ENCODE measurements at regions not wholly inside any gene's neighbourhood (a gene's known extent, or its start where the extent isn't known, plus 50 kb on each side); places are given as distances from the start of the nearest gene placed in this dataset.

DNA sequence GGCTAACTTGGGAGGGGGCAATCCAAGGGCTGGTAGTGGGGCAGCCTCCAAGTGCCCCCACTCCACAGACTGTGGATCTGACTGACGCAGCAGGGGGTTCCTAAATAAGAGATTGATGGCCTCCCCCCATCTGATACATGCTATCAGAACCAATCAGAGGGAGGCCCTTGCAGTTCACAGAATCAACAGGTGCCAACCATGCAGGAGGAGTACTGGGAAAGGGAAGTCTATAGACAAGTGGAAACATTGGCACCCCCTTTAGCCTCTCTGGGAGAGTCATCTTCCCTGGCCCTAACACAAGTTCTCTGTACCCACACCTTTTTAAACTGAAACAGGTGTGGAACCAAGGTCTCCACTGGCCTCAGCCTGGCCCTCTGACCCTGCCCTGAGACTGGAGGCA, 145.8 kb downstream of the OR2B2 start:
- Histone ChIP-seq H4K91ac (ENCODE audit: insufficient read depth, low read depth, low read length) (no peak overlapping the region), H2AFZ (replicated peaks; ENCODE audit: low read length, poor library complexity) (no peak overlapping the region), H3K14ac (replicated peaks; ENCODE audit: low read depth, low read length) (no peak overlapping the region), H4K20me1 (ENCODE audit: insufficient read depth, low read length) (no peaks in the 10 kb centered on the region), H3K9me1 (ENCODE audit: insufficient read depth, low read length) (no peaks in the 10 kb centered on the region), H3K4ac (ENCODE audit: low read depth, low read length) (no peak overlapping the region), H2BK20ac (ENCODE audit: low read depth, low read length) (no peak overlapping the region), H3K4me2 (ENCODE audit: low read depth, low read length) (no peak overlapping the region), H3K27me3 (ENCODE audit: control insufficient read depth, insufficient read depth, low read length) (peaks cover 6% of the 10 kb centered on the region), H3K4me1 (ENCODE audit: control insufficient read depth, insufficient read depth, low read length) (no peaks in the 10 kb centered on the region), H2AK5ac (ENCODE audit: low read depth, low read length) (no peak overlapping the region), H4K8ac (ENCODE audit: low read depth in 2 of 2, low read length in 2 of 2) (no peak overlapping the region), H2BK15ac (ENCODE audit: low read depth, low read length) (no peak overlapping the region), H3K23ac (ENCODE audit: low read depth, low read length) (no peak overlapping the region), H4K5ac (ENCODE audit: low read depth, low read length) (no peak overlapping the region), H2BK120ac (ENCODE audit: low read depth, low read length) (no peak overlapping the region), H3K9me3 (ENCODE audit: control insufficient read depth, insufficient read depth, low read length) (no peaks in the 10 kb centered on the region), H3K9ac (ENCODE audit: low read depth, low read length) (no peak overlapping the region), H3K4me3 (ENCODE audit: insufficient read depth, low read depth, low read length) (no peak overlapping the region), H3K27ac (ENCODE audit: insufficient read depth, low read length) (no peak overlapping the region), H3K56ac (ENCODE audit: extremely low read depth, insufficient read depth, low read length) (no peak overlapping the region), H2AK9ac (replicated peaks; ENCODE audit: low read depth, low read length, poor library complexity) (no peak overlapping the region), H2BK5ac (ENCODE audit: low read depth, low read length, poor library complexity, severe bottlenecking) (no peak overlapping the region), H3K18ac (ENCODE audit: low read depth, low read length) (no peak overlapping the region), H3K36me3 (ENCODE audit: control insufficient read depth, insufficient read depth, low read length) (no peaks in the 10 kb centered on the region), H3K79me1 (ENCODE audit: low read depth in 1 of 2, low read length in 2 of 2) (no peaks in the 10 kb centered on the region)
- dilution Hi-C loops (cut with HindIII; ENCODE audit: low sequenced_read_pairs, unreplicated experiment): no loop called here
- in situ Hi-C loops (cut with MboI; ENCODE audit: low sequenced_read_pairs): no loop called here
- intact Hi-C loops (cut with micrococcal nuclease): no loop called here
- POLR2A ChIA-PET (ENCODE audit: unreplicated experiment): no interaction called here
- BruUV-seq (replicated peaks): no TSS peak
- DNase-seq: no peak
- TF ChIP-seq MAFK (IDR thresholded peaks at IDR 0.05; ENCODE audit: low read depth, low read length): no peak
- ATAC-seq (ENCODE audit: low read depth): no peak
- WGBS, 2 experiments (ENCODE audit: extremely low coverage in 2 of 2, insufficient read length in 1 of 2): no CpG with 5 or more reads among the region's 1 CpG
- CTCF ChIA-PET: no interaction called here

All from IMR-90 (cell line).